Activated B cell treated with CpG ODN at 0.5 μM for 24 hours (primary cell): ENCODE measurements at regions not wholly inside any gene's neighbourhood (a gene's known extent, or its start where the extent isn't known, plus 50 kb on each side); places are given as distances from the start of the nearest gene placed in this dataset.

Experiments
- ATAC-seq: fragments of 200-7000 bp; cut with Tn5 transposase; one replicate; pipeline ENCODE4 v1.10.0; 2021; ENCODE audit warnings: low read depth, mild to moderate bottlenecking, moderate library complexity
- CTCF ChIA-PET: fragments of 350-600 bp; sonication (Branson Sonifier 250); formaldehyde crosslinking; loops from one replicate; lab custom pipeline; 2021; ENCODE audit warnings: antibody characterized with exemption; lab: Charles Lee
- POLR2A ChIA-PET: fragments of 350-600 bp; sonication (Branson Sonifier 250); formaldehyde crosslinking; loops from one replicate; lab custom pipeline; 2021; ENCODE audit warnings: antibody characterized with exemption; lab: Charles Lee
- DNase-seq: peaks from one replicate; pipeline ENCODE4 v3.0.0; 2022
- H3K27ac Mint-ChIP-seq: one replicate; pipeline ENCODE4 v1.8.0; 2020; ENCODE audit warnings: mixed read lengths
- H3K27me3 Mint-ChIP-seq: one replicate; pipeline ENCODE4 v1.8.0; 2021; ENCODE audit warnings: mixed read lengths
- H3K36me3 Mint-ChIP-seq: one replicate; pipeline ENCODE4 v1.8.0; 2021; ENCODE audit warnings: low read depth, mixed read lengths
- H3K4me1 Mint-ChIP-seq: one replicate; pipeline ENCODE4 v1.8.0; 2021; ENCODE audit warnings: mixed read lengths
- H3K4me3 Mint-ChIP-seq: one replicate; pipeline ENCODE4 v1.8.0; 2020; ENCODE audit warnings: mild to moderate bottlenecking, mixed read lengths
- H3K9me3 Mint-ChIP-seq: one replicate; pipeline ENCODE4 v1.8.0; 2020; ENCODE audit warnings: mixed read lengths
- CTCF ChIP-seq: fragments of 200-600 bp; IDR thresholded peaks from one replicate; pipeline ENCODE4 v1.8.0; 2022; ENCODE audit warnings: antibody characterized with exemption, mild to moderate bottlenecking
- intact Hi-C: fragments of 100-400 bp; cut with micrococcal nuclease; formaldehyde crosslinking; loops from one replicate; pipeline ENCODE4 v1.15.1; 2024

DNA sequence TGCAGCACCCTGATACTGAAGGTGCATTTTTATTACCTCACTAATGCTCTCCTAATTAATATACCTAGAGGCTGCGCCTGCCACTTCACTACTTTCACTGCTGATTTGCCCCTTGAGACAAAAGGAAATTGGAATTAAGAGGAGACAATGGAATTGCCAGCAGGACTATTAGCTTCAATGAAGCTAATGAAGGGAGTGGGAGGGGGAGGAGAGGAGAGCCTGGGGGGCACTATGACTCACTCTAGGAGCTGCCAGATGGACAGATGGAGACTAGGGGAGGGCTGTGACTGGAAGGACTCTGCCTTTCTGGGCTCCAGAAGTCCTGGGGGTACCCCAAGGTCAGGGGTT lies 102.8 kb upstream of the DRD2 start:
- TF ChIP-seq CTCF: no peak
- intact Hi-C loops: no loop called here
- no peaks in the 10 kb centered on the region for H3K36me3 Mint-ChIP-seq
- H3K27me3 Mint-ChIP-seq: peaks cover 4% of the 10 kb centered on the region
- DNase-seq (no peak), ATAC-seq (no peak)
- ChIA-PET CTCF (no interaction called here), POLR2A (no interaction called here)
- no peaks in the 10 kb centered on the region for H3K4me1 Mint-ChIP-seq
- no peak overlapping the region for H3K4me3 Mint-ChIP-seq
- H3K27ac Mint-ChIP-seq: no peak overlapping the region
- no peaks in the 10 kb centered on the region for H3K9me3 Mint-ChIP-seq

- ChIA-PET POLR2A (no interaction called here), CTCF (no interaction called here)
- H3K4me1 Mint-ChIP-seq: no peaks in the 10 kb centered on the region
- no peak for TF ChIP-seq CTCF
- no peak overlapping the region for H3K4me3 Mint-ChIP-seq
- DNase-seq (no peak), ATAC-seq (no peak)
- peaks cover 5% of the 10 kb centered on the region for H3K27me3 Mint-ChIP-seq
- no peaks in the 10 kb centered on the region for H3K36me3 Mint-ChIP-seq
- H3K27ac Mint-ChIP-seq: no peak overlapping the region
- no peaks in the 10 kb centered on the region for H3K9me3 Mint-ChIP-seq
- intact Hi-C loops: no loop called here
Measured at GRCh38 chr11:113577356-113578032, 102.3 kb upstream of the DRD2 start.

DNA sequence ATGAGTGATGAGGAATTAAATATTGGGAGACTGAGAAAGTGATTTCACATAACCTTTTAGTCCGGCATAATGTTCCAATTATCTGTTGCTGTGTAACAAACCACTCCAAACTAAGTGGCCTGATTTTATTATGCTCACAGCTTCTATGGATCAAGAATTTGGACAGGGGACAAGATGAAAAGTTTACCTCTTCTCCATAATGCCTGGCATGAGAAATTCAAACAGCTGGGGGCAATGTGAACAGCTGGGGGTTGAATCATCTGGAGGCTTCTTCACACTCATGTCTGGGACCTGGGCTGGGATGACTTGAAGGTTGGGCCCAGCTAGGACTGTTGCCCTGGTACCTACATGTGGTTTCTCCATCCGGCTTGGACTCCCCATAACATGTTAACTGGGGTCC lies 99.4 kb upstream of the DRD2 start:
- TF ChIP-seq CTCF: no peak
- H3K36me3 Mint-ChIP-seq: no peaks in the 10 kb centered on the region
- H3K4me3 Mint-ChIP-seq: no peak overlapping the region
- DNase-seq (no peak), ATAC-seq (no peak)
- H3K4me1 Mint-ChIP-seq: no peaks in the 10 kb centered on the region
- no peak overlapping the region for H3K27ac Mint-ChIP-seq
- intact Hi-C loops: no loop called here
- H3K9me3 Mint-ChIP-seq: no peaks in the 10 kb centered on the region
- CTCF ChIA-PET: no interaction called here
- H3K27me3 Mint-ChIP-seq: peaks cover 7% of the 10 kb centered on the region
- POLR2A ChIA-PET: no interaction called here

DNA sequence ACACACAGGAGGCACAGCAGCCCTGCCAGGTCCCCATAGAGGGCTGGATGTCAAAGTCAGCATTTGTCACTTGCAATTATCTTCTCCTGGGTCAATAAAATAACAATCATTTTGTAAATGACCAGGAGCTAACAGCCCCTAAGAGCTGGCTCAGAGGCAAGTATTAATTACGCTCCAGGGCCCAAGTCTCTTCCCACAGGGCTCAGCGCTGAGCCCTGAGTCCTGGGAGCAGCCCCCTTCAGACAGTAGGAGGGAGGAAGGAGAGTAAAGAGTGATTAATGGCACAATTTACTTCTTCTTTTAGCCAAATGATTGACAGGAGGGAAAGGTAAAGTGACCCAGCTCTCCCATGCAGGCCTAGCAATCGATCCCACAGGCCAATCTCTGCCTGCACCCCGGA lies 99.0 kb upstream of the DRD2 start:
- intact Hi-C loops: no loop called here
- Mint-ChIP-seq H3K36me3 (no peaks in the 10 kb centered on the region), H3K27me3 (peaks cover 7% of the 10 kb centered on the region), H3K27ac (no peak overlapping the region), H3K4me1 (no peaks in the 10 kb centered on the region), H3K4me3 (no peak overlapping the region), H3K9me3 (no peaks in the 10 kb centered on the region)
- ChIA-PET CTCF (no interaction called here), POLR2A (no interaction called here)
- DNase-seq: no peak
- no peak for ATAC-seq
- TF ChIP-seq CTCF: no peak

GRCh38 chr11:113572136-113572735 lies 97.0 kb upstream of the DRD2 start:
- H3K27me3 Mint-ChIP-seq: peaks cover 7% of the 10 kb centered on the region
- intact Hi-C loops: no loop called here
- ChIA-PET CTCF (no interaction called here), POLR2A (no interaction called here)
- no peaks in the 10 kb centered on the region for H3K9me3 Mint-ChIP-seq
- no peaks in the 10 kb centered on the region for H3K4me1 Mint-ChIP-seq
- no peak overlapping the region for H3K4me3 Mint-ChIP-seq
- TF ChIP-seq CTCF: no peak
- no peak overlapping the region for H3K27ac Mint-ChIP-seq
- no peaks in the 10 kb centered on the region for H3K36me3 Mint-ChIP-seq
- DNase-seq (no peak), ATAC-seq (no peak)
